ENCODE measurements at regions not wholly inside any gene's neighbourhood (a gene's known extent, or its start where the extent isn't known, plus 50 kb on each side); places are given as distances from the start of the nearest gene placed in this dataset.

- TF ChIP-seq CTCF (IDR thresholded peaks at IDR 0.05), result no peak
- no peak for TF ChIP-seq KAT7 (CRISPR knock-in tag; IDR thresholded peaks at IDR 0.05; ENCODE audit: borderline replicate concordance)
Measured at GRCh38 chr5:1709171-1709803, 90.3 kb downstream of the MRPL36 start.

All from WTC11 (cell line).